AG09319 (cell line): ENCODE measurements at regions not wholly inside any gene's neighbourhood (a gene's known extent, or its start where the extent isn't known, plus 50 kb on each side); places are given as distances from the start of the nearest gene placed in this dataset.

Source experiments
- DNase-seq: peaks from one replicate; pipeline ENCODE4 v3.0.0-alpha.2; 2010; ENCODE audit warnings: low read depth; ENCODE audit errors: extremely low read depth
- CTCF ChIP-seq: IDR thresholded peaks from 2 replicates; pipeline ENCODE4 v1.5.1; 2011; ENCODE audit warnings: low read depth, mild to moderate bottlenecking, inconsistent platforms, low read length, moderate library complexity

DNA sequence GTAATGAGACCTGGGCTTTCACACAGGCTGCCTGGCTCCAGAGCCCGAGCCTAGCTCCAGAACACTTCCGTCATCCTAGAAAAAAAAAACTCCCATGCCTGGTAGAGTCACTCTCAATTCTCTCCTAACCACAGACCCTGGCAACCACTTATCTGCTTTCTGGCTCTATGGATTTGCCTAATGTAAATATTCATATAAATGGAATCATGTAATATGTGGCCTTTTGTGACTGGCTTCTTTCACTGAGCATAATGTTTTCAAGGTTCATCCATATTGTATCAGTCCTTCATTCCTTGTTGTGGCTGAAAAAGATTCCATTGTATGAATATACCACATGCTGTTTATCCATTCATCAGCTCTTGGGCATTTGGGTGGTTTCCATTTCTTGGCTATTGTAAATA lies 167.7 kb upstream of the MKLN1 start:
- DNase-seq = no peak
- no peak for TF ChIP-seq CTCF

DNA sequence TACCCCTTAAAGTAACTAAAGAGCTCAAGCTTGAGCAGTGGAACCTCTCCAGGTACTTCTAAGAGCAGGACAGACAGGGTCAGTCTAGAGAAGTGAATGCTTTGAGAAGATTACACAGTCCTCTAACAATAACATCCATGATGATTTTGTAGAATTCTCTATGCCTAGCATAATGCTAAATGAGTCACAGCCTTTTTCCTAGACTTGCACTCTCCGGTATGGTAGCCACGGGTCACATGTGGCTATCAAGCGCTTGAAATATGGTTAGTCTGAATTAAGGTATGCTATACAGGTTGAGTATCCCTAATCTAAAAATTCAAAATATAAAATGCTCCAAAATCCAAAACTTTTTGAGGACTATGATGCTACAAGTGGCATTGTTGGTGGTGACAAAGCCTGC lies 166.6 kb upstream of the MKLN1 start:
- no peak for TF ChIP-seq CTCF
- DNase-seq = no peak

DNA sequence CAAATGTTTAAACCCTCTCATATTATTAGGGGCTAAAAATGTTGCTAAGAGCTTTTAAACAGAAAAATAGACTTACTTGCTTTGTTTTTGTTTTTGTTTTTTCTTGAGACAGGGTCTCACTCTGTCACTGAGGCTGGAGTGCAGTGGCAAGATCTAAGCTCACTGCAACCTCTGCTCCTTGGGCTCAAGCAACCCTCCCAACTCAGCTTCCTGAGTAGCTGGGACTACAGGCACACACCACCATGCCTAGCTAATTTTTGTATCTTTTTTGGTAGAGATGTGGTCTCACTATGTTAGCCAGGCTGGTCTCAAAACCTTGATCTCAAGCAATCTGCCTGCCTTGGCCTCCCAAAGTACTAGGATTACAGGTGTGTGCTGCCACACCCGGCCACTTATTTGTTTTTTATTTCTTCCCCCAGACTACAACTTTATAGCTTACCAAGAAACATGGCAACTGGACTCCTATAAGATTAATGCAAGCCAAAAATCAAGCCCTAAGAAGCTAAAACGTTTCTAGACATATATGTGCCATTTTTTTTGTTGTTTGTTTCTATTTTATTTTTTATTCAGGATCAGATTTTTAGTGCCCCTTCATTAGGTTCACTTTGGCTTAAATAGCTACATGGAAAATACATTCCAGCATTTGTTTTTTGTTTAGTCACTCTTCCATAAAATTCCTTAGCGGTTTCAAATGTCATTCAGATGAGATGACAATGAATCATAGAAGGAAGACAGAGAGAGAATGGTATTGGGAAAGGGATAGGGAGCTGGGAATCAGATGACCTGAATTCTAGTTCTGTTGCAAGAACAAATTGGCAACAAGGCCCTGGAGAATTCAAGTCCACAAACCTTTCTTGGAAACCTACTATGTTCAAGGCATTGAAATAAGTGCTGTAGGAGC lies 163.4 kb upstream of the MKLN1 start:
- no peak for TF ChIP-seq CTCF
- peak; percentile 55 for DNase-seq

DNA sequence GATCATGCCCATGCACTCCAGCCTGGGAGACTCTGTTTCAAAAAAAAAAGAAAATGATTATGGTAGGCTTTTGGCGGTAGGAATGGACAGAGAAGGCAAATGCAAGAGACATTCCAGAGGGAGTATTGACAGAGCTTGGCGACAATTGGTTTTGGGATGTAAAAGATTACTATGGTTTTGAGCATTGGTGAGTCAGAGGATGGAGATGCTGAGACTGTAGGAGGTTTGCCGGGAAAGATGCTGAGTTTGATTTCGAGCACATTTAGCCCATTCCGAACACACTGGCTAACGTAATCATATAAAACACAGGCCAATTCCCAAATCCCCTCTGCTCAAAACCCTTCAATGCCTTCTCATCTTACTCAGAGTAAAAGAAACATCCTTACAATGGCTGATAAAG lies 161.6 kb upstream of the MKLN1 start:
- TF ChIP-seq CTCF = no peak
- DNase-seq = no peak

DNA sequence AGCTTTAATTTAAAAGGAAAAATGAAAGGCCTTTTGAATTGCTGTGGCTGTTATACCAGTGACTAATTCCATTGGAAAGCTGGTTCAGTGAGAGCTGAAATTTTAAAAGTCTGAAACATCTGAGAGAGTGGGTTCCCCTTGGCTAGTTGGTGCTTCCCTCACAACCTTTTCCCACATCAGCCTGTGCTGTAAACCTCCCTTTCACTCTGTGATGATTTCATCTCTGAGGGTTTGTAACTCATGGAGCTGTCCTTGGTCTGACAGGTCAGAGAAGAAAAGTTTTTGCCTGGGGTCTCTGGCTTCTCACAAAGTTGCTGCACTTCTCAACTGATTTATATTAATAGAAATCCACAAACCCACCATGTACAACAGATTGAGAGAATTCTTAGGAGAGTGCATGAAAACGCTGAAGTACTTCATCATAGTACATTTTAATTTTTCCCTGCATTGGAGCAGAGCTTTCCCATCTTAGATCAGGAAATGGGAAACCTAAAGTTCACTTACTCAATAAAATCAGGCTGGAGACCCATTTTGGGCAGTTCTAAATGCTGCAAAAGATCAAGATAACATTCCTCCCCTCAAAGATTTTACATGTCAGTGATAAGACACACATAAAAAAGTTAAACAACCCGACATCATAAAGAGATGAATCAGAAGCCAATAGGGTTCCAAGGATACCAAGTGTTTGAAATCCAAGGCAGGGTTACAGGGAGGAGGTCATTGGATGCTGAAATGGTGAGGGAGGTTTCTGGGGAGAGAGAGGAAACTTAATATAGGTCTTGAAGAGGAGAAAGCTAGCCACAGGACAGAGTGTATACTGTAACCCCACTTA lies 157.0 kb upstream of the MKLN1 start:
- no peak for TF ChIP-seq CTCF
- no peak for DNase-seq

- DNase-seq = no peak
- no peak for TF ChIP-seq CTCF
These were observed 154.4 kb upstream of the MKLN1 start for GRCh38 chr7:131173145-131173890.
